Stimulated activated CD4-positive, alpha-beta T cell treated with anti-CD3 and anti-CD28 coated beads, Interleukin-15, amount 100 ng/mL, for 48 hours (primary cell): ENCODE measurements at regions not wholly inside any gene's neighbourhood (a gene's known extent, or its start where the extent isn't known, plus 50 kb on each side); places are given as distances from the start of the nearest gene placed in this dataset.
"Not testable (repeated sequence)": the region's sequence is repeated elsewhere in the genome, so short reads cannot be mapped to it uniquely, and the experiment has no call there.

Experiments used
- DNase-seq, 2 donors: peaks; one replicate each; pipeline ENCODE4 v3.0.0-alpha.2; 2020; ENCODE audit warnings: low read depth in 2 of 2

- DNase-seq, result not testable (repeated sequence)
Measured at GRCh38 chr20:29320216-29320949, 1937.1 kb upstream of the DEFB115 start.

DNA sequence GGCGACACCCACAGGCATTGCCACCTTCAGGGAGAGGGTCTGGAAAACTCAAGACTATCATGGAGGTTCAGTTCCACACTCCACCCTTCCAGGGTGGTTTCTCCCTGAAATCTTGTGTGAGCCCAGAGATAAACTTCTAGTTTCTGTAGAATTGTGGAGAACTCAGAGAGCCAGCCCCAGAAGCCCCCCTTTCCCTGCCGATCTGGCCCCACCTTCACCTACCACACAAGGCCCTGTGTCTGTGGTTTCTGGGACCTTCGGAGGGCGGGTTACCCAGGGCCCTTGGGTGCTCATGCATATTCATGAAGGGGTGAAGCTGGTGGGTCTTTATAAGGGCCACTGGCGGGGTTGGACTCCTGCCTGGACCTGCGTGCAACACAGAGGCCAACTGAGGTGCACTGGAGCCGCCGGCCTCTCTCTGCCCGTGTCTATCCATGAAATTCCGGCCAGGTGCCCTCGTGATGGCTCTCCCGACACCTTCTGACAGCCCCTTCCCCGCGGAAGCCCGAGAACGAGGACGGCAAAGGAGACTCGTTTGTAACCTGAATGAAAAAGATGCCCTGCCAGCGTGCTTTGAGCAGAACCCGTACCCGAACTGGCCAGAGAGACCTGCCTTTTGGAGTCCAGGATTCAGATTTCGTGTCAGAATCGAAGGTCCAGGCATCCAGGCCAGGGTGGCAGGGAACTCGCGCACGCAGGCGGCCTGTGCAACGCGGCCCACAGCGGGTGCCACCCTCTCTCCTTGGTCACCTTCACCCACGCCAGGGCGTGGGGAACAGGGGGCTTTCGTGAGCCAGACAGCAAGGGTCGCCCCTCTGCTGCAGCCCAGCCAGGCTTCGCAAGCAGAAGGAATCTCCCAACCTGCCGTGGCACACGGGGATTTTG is 1933.6 kb upstream of the DEFB115 start:
- DNase-seq, result not testable (repeated sequence)

DNA sequence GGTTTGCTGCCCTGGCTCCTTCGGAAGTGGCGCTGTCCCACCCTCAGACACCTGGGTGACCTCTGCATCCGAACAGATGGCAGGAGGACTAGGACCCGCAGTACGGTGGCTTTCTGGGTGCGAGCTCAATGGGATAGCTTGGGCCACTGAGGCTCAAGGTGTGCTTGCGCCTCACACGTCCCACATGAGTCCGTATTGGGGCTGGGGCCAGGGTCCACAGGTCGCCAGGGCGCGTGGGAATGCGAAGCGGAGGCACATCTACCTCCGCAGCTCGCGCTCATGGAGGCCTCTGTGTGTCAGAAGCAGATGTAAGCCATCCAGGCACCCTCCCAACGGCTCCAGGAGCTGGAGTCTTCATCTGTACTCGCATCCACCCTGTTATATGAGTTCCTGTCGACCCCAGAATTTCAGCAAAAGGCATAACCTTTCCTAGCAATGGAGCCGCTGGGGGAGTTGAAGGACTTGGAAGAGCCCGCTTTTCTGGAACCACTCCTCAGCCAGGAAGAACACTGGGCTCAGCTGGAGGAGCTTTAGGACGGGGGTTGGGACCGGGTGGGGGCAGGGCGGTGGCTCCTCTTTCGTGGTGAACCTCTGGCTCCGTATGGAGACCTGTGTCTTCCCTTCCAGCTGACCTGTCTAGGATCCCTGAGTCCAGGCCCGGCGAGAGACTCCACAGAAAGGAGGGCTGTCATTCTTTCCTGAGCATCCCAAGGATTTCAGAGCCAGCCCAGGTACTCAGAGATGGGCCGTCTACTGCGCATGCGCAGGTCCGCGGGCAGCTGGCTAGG is 1932.8 kb upstream of the DEFB115 start:
- DNase-seq, result not testable (repeated sequence)

DNA sequence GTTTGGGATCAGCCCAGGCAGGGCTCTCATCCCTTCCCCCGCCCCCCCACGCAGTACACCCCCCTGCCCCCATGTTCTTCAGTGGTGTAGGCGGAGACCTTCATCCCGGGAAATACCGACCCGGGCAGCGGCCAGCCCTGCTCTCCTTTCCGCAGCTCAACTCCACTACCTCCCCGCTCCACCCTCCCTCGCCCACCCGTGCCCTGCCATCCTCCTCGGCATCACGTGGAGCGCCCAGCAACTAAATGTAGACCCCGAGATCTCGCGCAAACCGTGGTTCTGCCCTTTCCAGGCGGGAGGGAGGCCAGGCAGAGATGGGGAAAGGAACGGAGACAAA is 1932.2 kb upstream of the DEFB115 start:
- no peak for DNase-seq

DNA sequence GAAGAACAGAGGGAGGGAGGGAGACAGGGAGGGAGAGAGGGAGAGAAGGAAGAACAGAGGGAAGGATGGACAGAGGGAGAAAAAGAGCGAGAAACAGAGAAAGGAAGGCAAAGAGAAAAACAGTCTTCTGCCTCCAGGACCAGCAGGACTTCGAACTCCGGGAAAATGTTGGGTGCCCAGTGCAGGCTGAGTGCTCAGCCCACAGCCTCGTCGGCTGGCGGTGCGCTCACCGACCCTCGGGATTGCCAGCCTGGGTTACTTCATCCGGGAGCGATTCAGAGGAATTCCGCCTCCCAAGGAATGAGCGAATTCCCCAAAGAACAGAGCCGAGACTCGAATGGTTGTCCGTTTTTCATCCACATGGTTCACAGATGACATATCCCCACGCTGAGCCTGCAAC is 1931.7 kb upstream of the DEFB115 start:
- DNase-seq, result not testable (repeated sequence)

DNA sequence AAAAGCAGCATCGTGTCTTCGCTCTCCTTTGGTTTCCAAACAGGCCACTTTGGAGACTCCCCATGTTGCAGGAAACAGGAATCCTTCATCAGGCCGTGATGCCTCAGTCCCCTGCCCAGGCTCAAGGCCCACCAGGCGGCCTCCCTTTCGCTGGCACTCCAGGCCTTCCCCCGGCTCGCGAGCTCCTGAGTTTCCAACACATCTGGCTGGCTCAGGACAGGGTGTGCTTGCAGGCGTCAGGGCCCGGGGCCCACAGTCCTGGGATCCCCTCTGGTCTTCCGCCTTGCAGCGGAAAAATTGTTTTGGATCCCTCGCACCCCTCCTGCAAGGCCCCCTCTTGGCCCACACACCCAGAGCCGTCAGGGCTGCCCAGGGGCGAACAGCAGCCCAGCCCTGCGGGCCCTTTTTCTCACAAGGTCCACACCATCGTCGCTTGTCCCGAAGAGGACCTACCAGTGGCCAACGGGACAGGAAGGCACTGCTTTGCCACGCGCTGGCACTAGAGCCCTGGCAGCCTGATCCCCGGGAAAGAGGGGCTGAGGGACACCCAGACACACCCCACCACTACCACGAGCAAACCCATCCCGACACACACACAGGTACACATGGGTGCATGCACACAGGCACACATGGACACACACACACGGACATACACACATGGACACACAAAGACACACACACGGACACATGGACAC is 1930.9 kb upstream of the DEFB115 start:
- no peak for DNase-seq

DNA sequence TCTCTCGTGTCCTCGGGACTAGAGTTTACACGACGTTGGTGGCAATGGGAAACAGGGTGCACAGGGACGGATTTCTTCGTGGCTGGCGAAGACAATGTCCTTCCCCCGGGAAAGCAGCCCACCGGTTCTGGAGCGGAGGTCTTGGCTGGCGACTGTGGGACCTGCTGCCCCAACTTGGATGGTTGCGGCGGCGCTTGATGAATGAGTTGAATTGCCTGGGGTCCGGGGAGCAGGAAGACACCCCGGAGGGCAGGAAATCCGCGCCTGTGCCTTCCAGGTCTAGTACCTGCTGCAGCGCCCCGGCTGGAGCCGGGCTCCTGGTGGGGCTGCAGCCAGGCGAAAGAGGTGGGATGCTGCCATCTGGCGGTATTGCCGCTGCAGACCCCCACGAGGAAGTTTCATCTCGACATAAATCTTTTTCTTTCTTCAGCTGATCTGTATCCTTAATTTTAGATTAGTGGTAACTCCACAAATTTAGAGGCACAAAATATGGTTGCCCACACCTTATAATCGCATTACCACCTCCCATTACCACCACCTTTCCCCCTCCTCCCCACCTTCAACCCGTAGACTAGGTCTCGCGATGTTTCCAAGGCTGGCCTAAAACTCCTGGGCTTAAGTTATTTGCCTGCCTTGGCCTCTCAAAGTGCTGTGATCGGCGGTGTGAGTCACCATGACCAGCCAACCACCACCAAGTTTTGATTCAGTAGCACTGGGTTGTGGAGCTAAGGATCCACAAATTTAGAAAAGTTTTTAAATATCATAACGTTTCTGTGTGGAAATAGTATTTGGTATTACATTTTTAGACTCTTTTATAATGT is 1929.7 kb upstream of the DEFB115 start:
- not testable (repeated sequence) for DNase-seq

- DNase-seq, result not testable (repeated sequence)
Measured at GRCh38 chr20:29330429-29331115, 1926.9 kb upstream of the DEFB115 start.

DNA sequence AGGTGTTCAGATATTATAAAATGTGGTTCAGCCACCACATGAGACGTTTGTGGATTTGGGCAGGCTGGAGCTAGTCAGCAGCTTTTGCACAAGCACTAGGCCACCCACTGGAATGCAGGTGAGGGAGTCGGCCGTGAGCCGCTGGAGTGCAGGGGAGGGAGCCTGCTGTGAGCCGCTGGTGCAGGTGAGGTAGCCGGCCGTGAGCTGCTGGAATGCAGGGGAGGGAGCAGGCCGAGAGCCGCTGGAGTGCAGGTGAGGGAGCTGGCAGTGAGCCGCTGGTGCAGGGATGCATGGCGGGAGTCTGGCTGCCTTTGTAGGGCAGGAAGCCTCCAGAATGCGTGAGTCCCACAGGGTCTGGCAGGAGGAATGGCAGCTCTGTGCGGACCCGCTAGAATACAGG is 1907.6 kb upstream of the DEFB115 start:
- DNase-seq, result no peak

- DNase-seq, result not testable (repeated sequence)
Measured at GRCh38 chr20:29375937-29376336, 1881.5 kb upstream of the DEFB115 start.

- DNase-seq, result not testable (repeated sequence)
Measured at GRCh38 chr20:29392853-29393252, 1864.6 kb upstream of the DEFB115 start.

GRCh38 chr20:29408034-29408695 is 1849.3 kb upstream of the DEFB115 start:
- DNase-seq, result no peak

DNA sequence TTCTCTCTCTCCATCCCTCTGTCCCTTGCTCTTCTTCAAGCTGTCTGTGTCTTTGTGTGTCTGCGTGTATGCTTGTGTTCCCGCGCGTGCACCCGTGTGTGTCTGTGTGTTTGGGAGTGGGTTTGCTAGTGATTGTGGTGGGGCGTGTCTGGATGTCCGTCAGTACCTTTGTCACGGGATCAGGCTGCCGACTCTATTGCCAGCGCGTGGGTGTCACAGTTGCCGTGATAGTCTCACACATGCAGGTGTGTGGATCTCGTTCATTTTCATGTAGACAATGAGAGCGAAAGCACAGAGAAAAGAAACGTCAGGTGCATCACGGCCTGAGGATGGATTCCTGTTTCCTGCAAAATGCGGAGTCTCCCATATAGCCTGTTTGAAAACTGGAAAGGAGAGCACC is 1848.8 kb upstream of the DEFB115 start:
- not testable (repeated sequence) for DNase-seq

- DNase-seq, result not testable (repeated sequence)
Measured at GRCh38 chr20:29409160-29409689, 1848.2 kb upstream of the DEFB115 start.

- DNase-seq, result no peak
Measured at GRCh38 chr20:29409833-29410805, 1847.3 kb upstream of the DEFB115 start.

GRCh38 chr20:29410806-29411457 is 1846.5 kb upstream of the DEFB115 start:
- DNase-seq, result no peak

DNA sequence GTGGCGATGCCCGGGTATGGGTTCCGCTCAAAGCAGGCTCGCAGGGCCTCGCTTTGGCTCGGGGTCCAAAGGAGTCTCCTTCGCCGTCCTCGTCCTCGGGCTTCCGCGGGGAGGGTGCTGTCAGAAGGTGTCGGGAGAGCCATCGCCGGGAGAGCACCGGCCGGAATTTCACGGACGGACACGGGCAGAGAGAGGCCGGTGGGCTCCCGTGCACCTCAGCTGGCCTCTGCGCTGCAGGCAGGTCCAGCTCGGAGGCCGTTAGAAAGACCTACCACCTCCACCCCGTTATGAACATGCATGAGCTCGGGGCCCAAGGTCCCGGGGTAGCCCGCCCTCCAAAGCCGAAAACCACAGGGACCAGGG is 1846.0 kb upstream of the DEFB115 start:
- not testable (repeated sequence) for DNase-seq

DNA sequence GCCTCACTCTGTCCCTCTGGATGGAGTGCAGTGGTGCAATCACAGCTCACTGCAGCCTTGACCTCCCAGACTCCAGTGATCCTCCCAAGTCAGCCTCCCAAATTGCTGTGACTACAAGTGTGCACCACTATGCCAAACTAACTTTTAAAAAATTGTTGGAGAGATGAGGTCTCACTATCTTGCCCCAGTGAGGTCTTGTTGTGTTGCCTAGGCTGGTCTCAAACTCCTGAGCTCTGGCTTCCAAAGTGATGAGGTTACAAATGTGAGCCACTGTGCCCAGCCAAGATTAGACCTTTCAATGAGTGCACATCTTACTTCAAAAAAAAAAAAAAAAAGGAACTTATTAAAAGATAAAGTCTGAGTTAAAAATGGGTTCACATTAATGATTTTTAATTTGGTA is 1838.1 kb upstream of the DEFB115 start:
- no peak for DNase-seq
